ENCODE measurements at regions not wholly inside any gene's neighbourhood (a gene's known extent, or its start where the extent isn't known, plus 50 kb on each side); places are given as distances from the start of the nearest gene placed in this dataset.

- TF ChIP-seq POLR2A (IDR thresholded peaks at IDR 0.05) (no peak), CTCF (IDR thresholded peaks at IDR 0.05) (no peak)
Measured at GRCh38 chr9:36451949-36452348, 51.9 kb upstream of the RNF38 start.
